ENCODE measurements at regions not wholly inside any gene's neighbourhood (a gene's known extent, or its start where the extent isn't known, plus 50 kb on each side); places are given as distances from the start of the nearest gene placed in this dataset.

DNA sequence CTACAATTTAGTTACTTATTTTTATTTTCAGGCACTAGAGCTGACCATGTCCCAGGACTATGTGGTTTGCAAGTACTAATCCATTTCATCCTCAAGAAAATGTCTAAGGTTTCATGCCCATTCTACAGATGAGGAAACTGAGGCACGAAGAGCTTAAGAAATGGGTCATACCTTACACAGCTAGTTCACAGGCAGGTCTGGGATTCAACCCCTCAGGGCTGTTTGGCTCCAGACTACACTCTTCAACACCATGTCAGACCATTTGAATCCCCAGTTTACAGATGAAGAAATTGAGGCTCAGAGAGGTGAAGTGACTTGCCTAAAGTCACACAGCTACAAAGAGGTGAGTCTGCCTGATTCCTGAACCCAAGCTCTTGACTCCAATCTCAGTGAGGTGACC lies 144.1 kb downstream of the MIAT start:
- DNase-seq (ENCODE audit: insufficient read length, low spot score) (no peak), FAIRE-seq (no peak)
- TF ChIP-seq, protein P1, sequence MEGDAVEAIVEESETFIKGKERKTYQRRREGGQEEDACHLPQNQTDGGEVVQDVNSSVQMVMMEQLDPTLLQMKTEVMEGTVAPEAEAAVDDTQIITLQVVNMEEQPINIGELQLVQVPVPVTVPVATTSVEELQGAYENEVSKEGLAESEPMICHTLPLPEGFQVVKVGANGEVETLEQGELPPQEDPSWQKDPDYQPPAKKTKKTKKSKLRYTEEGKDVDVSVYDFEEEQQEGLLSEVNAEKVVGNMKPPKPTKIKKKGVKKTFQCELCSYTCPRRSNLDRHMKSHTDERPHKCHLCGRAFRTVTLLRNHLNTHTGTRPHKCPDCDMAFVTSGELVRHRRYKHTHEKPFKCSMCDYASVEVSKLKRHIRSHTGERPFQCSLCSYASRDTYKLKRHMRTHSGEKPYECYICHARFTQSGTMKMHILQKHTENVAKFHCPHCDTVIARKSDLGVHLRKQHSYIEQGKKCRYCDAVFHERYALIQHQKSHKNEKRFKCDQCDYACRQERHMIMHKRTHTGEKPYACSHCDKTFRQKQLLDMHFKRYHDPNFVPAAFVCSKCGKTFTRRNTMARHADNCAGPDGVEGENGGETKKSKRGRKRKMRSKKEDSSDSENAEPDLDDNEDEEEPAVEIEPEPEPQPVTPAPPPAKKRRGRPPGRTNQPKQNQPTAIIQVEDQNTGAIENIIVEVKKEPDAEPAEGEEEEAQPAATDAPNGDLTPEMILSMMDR (IDR thresholded peaks at IDR 0.05; ENCODE audit: insufficient read depth, missing control alignments): no peak

DNA sequence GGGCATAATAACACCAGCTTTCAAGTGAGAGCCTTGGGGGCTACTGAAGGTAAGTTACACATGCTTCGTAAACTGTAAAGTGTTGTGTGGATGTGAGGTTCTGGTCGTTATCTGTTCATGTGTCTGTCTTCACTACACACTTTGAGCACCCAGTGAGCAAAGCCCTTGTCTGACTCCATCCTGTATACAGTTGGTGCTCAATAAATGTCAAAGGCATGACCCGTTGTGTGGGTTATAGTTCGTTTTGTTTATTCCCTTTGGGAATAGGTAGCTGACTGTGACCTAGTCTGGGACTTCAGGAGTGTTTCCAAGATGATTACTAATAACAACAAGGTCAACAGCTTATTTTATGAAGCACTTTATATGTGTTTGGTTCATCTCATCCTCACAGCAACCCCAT lies 146.9 kb downstream of the MIAT start:
- TF ChIP-seq, protein P1 (IDR thresholded peaks at IDR 0.05; ENCODE audit: insufficient read depth, missing control alignments): no peak
- DNase-seq (ENCODE audit: insufficient read length, low spot score): no peak
- FAIRE-seq: no peak

DNA sequence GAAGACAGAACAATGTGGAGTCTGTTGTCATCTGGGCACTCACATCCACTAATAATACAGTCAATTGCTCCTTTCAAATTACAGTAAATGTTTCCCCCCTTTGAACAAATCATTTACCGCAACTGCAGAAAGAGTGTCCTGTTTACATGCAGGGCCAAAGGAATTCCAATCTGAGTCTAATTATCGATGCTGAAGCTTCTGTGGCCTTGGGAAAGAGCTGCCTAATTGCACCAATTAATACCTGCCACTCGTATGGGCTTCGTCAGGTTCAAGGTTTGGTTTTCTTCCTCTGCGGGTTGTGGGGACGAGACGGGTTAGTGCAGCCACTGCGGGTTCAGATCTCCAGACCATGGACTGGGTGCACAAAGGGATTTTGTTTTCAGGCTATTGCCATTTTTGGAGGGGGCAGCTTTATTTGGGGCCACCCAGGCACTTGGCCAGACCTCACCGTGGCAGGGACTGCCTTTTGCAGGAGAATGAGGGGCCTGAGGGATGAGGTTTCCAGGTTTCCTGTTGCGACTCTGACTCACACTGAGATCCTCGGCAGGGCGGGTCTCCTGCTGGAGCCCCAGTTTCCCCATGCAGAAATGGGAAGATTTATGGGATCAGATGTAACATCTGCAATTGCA lies 147.6 kb downstream of the MIAT start:
- DNase-seq (ENCODE audit: insufficient read length, low spot score): no peak
- no peak for FAIRE-seq
- TF ChIP-seq, protein P1 (IDR thresholded peaks at IDR 0.05; ENCODE audit: insufficient read depth, missing control alignments): no peak

DNA sequence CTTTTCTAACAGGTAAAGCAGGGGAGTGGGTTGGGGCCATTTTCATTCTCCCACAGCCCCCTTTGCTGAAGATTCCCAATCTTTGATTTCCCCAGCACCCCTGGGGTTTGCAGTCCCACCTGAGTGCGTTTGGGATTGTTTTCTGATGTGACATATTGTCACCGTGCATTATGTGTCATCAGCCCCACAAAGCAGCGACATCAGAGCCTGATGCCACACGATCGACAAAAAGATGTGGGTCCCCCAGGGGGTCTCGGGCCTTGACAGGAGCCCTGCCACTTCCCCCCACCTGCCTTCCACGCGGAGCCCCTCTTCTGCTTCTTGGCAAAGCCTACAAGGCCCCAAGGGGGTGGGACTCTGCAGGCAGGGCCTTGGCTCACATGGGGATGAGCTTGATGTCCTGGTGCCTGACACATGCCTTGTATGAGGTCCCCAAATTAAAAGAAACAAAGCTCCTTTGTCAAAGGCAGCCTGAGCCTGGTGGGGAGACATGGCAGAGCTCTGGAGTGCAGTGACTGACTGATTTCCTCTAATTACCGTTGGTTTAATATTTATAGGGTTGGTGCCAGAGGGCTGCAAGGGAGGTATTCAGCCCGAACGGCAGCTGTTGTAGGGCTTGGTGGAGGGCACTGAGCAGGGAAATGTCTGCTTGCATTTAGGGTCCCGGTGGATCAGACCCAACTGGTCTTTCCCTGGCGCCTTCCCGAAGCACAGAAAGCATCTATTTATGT lies 149.2 kb downstream of the MIAT start:
- no peak for FAIRE-seq
- TF ChIP-seq, protein P1 (IDR thresholded peaks at IDR 0.05; ENCODE audit: insufficient read depth, missing control alignments): no peak
- DNase-seq (ENCODE audit: insufficient read length, low spot score): no peak

DNA sequence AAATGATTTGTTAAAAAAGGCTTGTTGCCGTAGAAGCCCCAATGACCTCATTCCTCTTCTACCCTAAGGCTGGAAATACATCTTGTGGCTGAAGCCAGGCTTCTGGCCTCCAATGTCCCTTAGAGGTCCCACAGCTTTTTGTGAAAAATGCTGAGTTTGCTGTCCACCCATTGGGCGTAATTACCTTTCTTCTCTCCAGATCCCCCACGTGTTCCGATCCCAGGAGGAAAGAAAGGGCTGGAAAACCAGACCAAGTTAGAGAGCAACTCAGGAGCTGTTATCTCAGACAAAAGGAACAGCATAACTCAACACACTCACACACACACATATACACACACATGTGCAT lies 154.2 kb downstream of the MIAT start:
- TF ChIP-seq, protein P1 (IDR thresholded peaks at IDR 0.05; ENCODE audit: insufficient read depth, missing control alignments): no peak
- DNase-seq (ENCODE audit: insufficient read length, low spot score) (no peak), FAIRE-seq (no peak)

DNA sequence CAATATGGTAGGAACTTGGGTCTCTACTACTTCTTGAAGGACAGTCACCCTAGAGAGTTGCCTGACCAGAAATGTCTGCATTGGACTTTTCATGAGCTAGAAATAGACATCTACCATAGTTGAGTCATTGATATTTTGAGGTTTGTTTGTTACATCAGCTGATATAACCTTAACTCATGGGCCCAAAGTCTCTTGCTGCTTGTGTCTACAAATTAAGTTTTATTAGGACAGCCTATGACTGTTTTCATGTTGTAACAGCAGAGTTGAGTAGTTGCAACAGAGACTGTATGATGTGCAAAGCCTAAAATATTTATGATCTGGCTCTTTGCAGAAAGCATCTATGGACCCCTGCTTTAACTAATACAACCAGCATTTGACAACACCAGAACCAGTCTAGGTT lies 155.3 kb downstream of the MIAT start:
- DNase-seq (ENCODE audit: insufficient read length, low spot score) (no peak), FAIRE-seq (no peak)
- TF ChIP-seq, protein P1 (IDR thresholded peaks at IDR 0.05; ENCODE audit: insufficient read depth, missing control alignments): no peak

DNA sequence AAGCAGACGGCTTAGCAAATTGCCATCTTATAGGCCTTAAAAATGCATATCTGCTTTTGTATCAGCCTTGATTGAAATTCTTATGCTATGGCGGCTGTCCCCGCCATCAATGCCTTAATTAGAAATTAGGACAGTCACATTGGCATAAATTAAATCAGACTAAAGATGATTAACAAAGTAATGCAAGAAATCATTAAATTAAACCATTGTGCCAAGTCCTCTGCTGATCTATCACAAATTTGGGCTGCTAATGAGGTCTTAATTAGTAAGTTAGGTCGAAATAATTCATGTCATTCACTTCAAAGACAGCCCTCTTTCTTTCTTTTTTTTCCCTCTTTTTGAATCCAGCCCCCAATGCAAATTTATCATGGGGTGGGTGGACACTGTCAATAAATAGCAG lies 159.3 kb downstream of the MIAT start:
- TF ChIP-seq, protein P1 (IDR thresholded peaks at IDR 0.05; ENCODE audit: insufficient read depth, missing control alignments): no peak
- DNase-seq (ENCODE audit: insufficient read length, low spot score): no peak
- no peak for FAIRE-seq

Measured in D721Med (cell line).